Osteoblast (primary cell): ENCODE measurements at regions not wholly inside any gene's neighbourhood (a gene's known extent, or its start where the extent isn't known, plus 50 kb on each side); places are given as distances from the start of the nearest gene placed in this dataset.

Source experiments
- DNase-seq: peaks from one replicate; pipeline ENCODE4 v3.0.0; 2011; ENCODE audit warnings: low spot score, mixed read lengths; ENCODE audit not compliant: insufficient read length; ENCODE audit errors: missing footprints
- H2AFZ ChIP-seq: 2 replicates; pipeline ENCODE4 v1.6.0; 2011; ENCODE audit warnings: mild to moderate bottlenecking, low read length
- H3K27ac ChIP-seq: 2 replicates; pipeline ENCODE4 v1.5.1; 2011; ENCODE audit warnings: mild to moderate bottlenecking, low read depth, low read length, moderate library complexity
- H3K27me3 ChIP-seq: 2 replicates; pipeline ENCODE4 v1.6.0; 2012; ENCODE audit warnings: mild to moderate bottlenecking, control low read depth, inconsistent platforms, low read length, moderate library complexity; ENCODE audit not compliant: insufficient read depth
- H3K36me3 ChIP-seq: 2 replicates; pipeline ENCODE4 v1.5.1; 2011; ENCODE audit warnings: mild to moderate bottlenecking, low read length, control low read depth, moderate library complexity; ENCODE audit not compliant: insufficient read depth
- H3K4me1 ChIP-seq: 2 replicates; pipeline ENCODE4 v1.5.1; 2011; ENCODE audit warnings: mild to moderate bottlenecking, low read length, control low read depth, moderate library complexity; ENCODE audit not compliant: insufficient read depth
- H3K4me2 ChIP-seq: 2 replicates; pipeline ENCODE4 v1.6.0; 2011; ENCODE audit warnings: mild to moderate bottlenecking, low read length; ENCODE audit not compliant: insufficient read depth
- H3K4me3 ChIP-seq: fragments of 200-600 bp; sonication (generic); 3 replicates; pipeline ENCODE4 v1.5.1; 2012; ENCODE audit warnings: mild to moderate bottlenecking, low read length, inconsistent platforms; ENCODE audit not compliant: insufficient read depth
- H3K79me2 ChIP-seq: 2 replicates; pipeline ENCODE4 v1.6.0; 2012; ENCODE audit warnings: mild to moderate bottlenecking, low read length, control low read depth, inconsistent platforms; ENCODE audit not compliant: insufficient read depth
- H3K9me3 ChIP-seq: 2 replicates; pipeline ENCODE4 v1.5.1; 2011; ENCODE audit warnings: low read depth, low read length, control low read depth
- H4K20me1 ChIP-seq: 2 replicates; pipeline ENCODE4 v1.6.0; 2012; ENCODE audit warnings: mild to moderate bottlenecking, low read length, control low read depth; ENCODE audit not compliant: insufficient read depth
- CTCF ChIP-seq: IDR thresholded peaks from 2 replicates; pipeline ENCODE4 v1.5.1; 2011; ENCODE audit warnings: mild to moderate bottlenecking, low read depth, low read length, moderate library complexity; ENCODE audit errors: extremely low read depth

DNA sequence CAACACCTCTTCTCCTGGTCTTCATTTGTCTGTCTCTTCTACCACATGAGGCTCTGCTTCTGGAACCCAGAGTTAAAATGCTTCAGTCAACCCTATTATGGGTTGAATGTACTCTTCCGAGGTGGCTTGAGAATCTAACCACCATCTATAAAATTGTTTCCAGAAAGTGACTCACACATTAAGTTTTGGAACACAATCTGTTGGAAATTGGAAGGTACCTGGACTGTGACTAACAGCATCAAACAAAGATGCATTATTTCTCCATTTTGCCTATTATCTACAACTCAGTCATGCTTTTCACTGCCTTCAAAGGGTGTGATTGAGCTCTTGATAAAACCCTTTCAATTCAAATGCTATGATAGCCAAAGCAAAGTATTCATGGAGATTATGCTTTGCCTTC is 499.0 kb upstream of the SEMA6D start:
- Histone ChIP-seq H3K27ac (no peak overlapping the region), H3K4me2 (no peak overlapping the region), H3K4me3 (no peak overlapping the region), H3K79me2 (no peaks in the 10 kb centered on the region), H3K27me3 (no peaks in the 10 kb centered on the region), H3K9me3 (no peaks in the 10 kb centered on the region), H2AFZ (no peak overlapping the region), H3K4me1 (no peaks in the 10 kb centered on the region), H4K20me1 (no peaks in the 10 kb centered on the region), H3K36me3 (no peaks in the 10 kb centered on the region)
- no peak for TF ChIP-seq CTCF
- DNase-seq = no peak

DNA sequence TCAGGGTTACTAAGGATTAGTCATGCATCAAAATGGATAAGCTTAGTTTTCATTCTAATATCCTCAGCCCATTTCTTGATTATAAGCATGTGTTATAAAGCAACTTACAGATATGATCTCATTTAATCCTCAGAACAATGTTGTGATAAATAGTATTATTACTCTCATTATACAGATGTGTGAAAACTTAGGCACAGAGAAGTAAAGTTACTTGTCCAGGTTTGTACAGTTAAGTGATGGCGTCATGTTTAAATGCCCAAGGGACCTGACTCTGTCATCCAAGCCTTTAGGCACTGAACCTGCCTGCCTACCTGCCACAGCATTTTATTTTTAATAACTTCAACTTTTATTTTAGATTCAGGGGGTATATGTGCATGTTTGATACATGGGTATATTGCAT is 472.9 kb upstream of the SEMA6D start:
- Histone ChIP-seq H3K27ac (no peak overlapping the region), H3K27me3 (no peaks in the 10 kb centered on the region), H4K20me1 (no peaks in the 10 kb centered on the region)

GRCh38 chr15:47246317-47246716 is 471.0 kb upstream of the SEMA6D start:
- Histone ChIP-seq H3K27me3 (no peaks in the 10 kb centered on the region), H3K79me2 (no peaks in the 10 kb centered on the region), H4K20me1 (no peaks in the 10 kb centered on the region), H2AFZ (no peak overlapping the region), H3K4me1 (no peaks in the 10 kb centered on the region), H3K36me3 (no peaks in the 10 kb centered on the region), H3K4me2 (no peak overlapping the region), H3K4me3 (no peak overlapping the region), H3K27ac (no peak overlapping the region), H3K9me3 (no peaks in the 10 kb centered on the region)
- no peak for TF ChIP-seq CTCF
- DNase-seq = no peak

More for the DNA sequence above, 472.9 kb upstream of the SEMA6D start:
- H3K36me3 ChIP-seq = no peaks in the 10 kb centered on the region
- DNase-seq = no peak
- no peak overlapping the region for H3K4me3 ChIP-seq
- no peak for TF ChIP-seq CTCF
- no peaks in the 10 kb centered on the region for H3K79me2 ChIP-seq
- H3K9me3 ChIP-seq = no peaks in the 10 kb centered on the region
- H2AFZ ChIP-seq = no peak overlapping the region
- no peaks in the 10 kb centered on the region for H3K4me1 ChIP-seq
- H3K4me2 ChIP-seq = no peak overlapping the region

- Histone ChIP-seq H3K9me3 (no peaks in the 10 kb centered on the region), H2AFZ (no peak overlapping the region), H3K36me3 (no peaks in the 10 kb centered on the region), H3K27ac (no peak overlapping the region), H4K20me1 (no peaks in the 10 kb centered on the region), H3K79me2 (no peaks in the 10 kb centered on the region), H3K27me3 (no peaks in the 10 kb centered on the region), H3K4me1 (no peaks in the 10 kb centered on the region), H3K4me2 (no peak overlapping the region), H3K4me3 (no peak overlapping the region)
- DNase-seq = no peak
- TF ChIP-seq CTCF = no peak
Observed at GRCh38 chr15:47258521-47258920, 458.8 kb upstream of the SEMA6D start.
